Parathyroid adenoma (tissue), 2 donors: ENCODE measurements at regions not wholly inside any gene's neighbourhood (a gene's known extent, or its start where the extent isn't known, plus 50 kb on each side); places are given as distances from the start of the nearest gene placed in this dataset.

Experiments used
- H2AFZ ChIP-seq: fragments of 300-600 bp; sonication (generic); one replicate; pipeline ENCODE4 v1.7.0; 2017; ENCODE audit warnings: antibody characterized with exemption, mild to moderate bottlenecking
- H3K27ac ChIP-seq: fragments of 300-600 bp; sonication (generic); one replicate; pipeline ENCODE4 v1.7.0; 2017
- H3K27me3 ChIP-seq: fragments of 300-600 bp; sonication (generic); one replicate; pipeline ENCODE4 v1.7.0; 2017; ENCODE audit warnings: low read length; ENCODE audit not compliant: control insufficient read depth, insufficient read depth
- H3K36me3 ChIP-seq: fragments of 300-600 bp; sonication (generic); one replicate; pipeline ENCODE4 v1.7.0; 2017; ENCODE audit warnings: low read length; ENCODE audit not compliant: control insufficient read depth, insufficient read depth
- H3K4me1 ChIP-seq: fragments of 300-600 bp; sonication (generic); one replicate; pipeline ENCODE4 v1.7.0; 2017; ENCODE audit warnings: control low read depth
- H3K4me2 ChIP-seq: fragments of 300-600 bp; sonication (generic); one replicate; pipeline ENCODE4 v1.7.0; 2017; ENCODE audit warnings: low read length
- H3K4me3 ChIP-seq: fragments of 300-600 bp; sonication (generic); one replicate; pipeline ENCODE4 v1.7.0; 2017; ENCODE audit warnings: low read depth, low read length
- H3K79me2 ChIP-seq: fragments of 300-600 bp; sonication (generic); one replicate; pipeline ENCODE4 v1.7.0; 2017; ENCODE audit warnings: control low read depth
- H3K9ac ChIP-seq: fragments of 300-600 bp; sonication (generic); one replicate; pipeline ENCODE4 v1.7.0; 2017; ENCODE audit warnings: mild to moderate bottlenecking
- H3K9me3 ChIP-seq: fragments of 300-600 bp; sonication (generic); one replicate; pipeline ENCODE4 v1.7.0; 2017; ENCODE audit warnings: low read length; ENCODE audit not compliant: control insufficient read depth
- TF ChIP-seq, protein P1 (sequence below): fragments of 300-600 bp; sonication (generic); IDR thresholded peaks from one replicate; pipeline ENCODE4 v1.7.0; 2017; ENCODE audit warnings: antibody characterized with exemption, mild to moderate bottlenecking
- donor health status: primary hyperparathyroidism.

DNA sequence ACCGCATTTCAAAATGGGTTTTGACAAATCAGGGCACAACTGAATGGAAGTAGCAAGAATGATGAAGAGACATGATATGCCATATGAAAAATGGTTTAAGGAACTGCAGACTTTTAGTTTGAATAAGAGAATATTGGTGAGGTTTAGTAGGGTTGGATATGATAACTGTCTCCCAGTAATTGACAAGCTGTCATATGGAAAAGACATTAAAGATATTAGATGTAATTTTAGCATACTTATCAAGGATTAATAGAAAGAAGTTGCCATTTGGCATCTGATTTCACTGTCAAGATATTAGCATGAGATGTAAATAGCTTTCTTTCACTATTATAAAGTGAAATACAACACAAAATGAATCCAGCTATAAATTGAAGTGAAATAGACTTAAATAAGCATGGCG lies 169.0 kb upstream of the MPDZ start:
- H3K9ac ChIP-seq = no peak overlapping the region
- H3K4me2 ChIP-seq = no peak overlapping the region
- no peaks in the 10 kb centered on the region for H3K9me3 ChIP-seq
- no peaks in the 10 kb centered on the region for H3K79me2 ChIP-seq
- TF ChIP-seq, protein P1, sequence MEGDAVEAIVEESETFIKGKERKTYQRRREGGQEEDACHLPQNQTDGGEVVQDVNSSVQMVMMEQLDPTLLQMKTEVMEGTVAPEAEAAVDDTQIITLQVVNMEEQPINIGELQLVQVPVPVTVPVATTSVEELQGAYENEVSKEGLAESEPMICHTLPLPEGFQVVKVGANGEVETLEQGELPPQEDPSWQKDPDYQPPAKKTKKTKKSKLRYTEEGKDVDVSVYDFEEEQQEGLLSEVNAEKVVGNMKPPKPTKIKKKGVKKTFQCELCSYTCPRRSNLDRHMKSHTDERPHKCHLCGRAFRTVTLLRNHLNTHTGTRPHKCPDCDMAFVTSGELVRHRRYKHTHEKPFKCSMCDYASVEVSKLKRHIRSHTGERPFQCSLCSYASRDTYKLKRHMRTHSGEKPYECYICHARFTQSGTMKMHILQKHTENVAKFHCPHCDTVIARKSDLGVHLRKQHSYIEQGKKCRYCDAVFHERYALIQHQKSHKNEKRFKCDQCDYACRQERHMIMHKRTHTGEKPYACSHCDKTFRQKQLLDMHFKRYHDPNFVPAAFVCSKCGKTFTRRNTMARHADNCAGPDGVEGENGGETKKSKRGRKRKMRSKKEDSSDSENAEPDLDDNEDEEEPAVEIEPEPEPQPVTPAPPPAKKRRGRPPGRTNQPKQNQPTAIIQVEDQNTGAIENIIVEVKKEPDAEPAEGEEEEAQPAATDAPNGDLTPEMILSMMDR = no peak
- no peak overlapping the region for H3K4me3 ChIP-seq
- H3K36me3 ChIP-seq = no peaks in the 10 kb centered on the region
- no peaks in the 10 kb centered on the region for H3K4me1 ChIP-seq
- no peak overlapping the region for H2AFZ ChIP-seq
- H3K27ac ChIP-seq = no peak overlapping the region
- no peaks in the 10 kb centered on the region for H3K27me3 ChIP-seq

DNA sequence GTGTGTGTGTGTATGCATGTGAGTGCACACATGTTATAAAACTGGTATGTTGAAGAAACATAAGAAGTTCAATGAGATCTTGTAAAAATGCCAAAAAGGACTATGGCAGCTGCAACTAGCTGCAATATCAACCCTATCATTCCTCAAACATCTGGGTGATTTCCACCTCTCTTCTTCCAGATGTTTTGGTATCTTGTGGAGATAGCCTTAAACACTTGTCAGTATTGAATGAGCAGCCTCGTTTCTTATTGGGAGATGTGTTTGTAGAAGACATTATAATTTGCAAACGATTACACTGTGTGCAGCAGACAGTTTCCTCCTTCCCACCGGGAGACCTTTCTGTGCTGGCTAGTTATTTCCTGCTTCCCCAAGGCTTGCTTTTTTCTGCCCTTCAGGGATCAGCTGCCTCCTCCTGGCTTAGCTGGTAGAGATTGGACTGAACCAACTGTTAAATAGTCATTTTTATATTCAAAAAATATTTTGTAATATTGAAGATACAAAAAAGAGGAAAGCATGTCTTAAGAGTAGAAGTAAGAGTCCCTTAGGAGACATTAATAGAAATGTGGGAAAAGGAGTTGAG lies 168.4 kb upstream of the MPDZ start:
- no peak overlapping the region for H2AFZ ChIP-seq
- H3K4me1 ChIP-seq = no peaks in the 10 kb centered on the region
- H3K4me3 ChIP-seq = no peak overlapping the region
- H3K27me3 ChIP-seq = no peaks in the 10 kb centered on the region
- TF ChIP-seq, protein P1 = no peak
- H3K36me3 ChIP-seq = no peaks in the 10 kb centered on the region
- no peaks in the 10 kb centered on the region for H3K79me2 ChIP-seq
- no peak overlapping the region for H3K9ac ChIP-seq
- no peak overlapping the region for H3K4me2 ChIP-seq
- no peak overlapping the region for H3K27ac ChIP-seq
- no peaks in the 10 kb centered on the region for H3K9me3 ChIP-seq

DNA sequence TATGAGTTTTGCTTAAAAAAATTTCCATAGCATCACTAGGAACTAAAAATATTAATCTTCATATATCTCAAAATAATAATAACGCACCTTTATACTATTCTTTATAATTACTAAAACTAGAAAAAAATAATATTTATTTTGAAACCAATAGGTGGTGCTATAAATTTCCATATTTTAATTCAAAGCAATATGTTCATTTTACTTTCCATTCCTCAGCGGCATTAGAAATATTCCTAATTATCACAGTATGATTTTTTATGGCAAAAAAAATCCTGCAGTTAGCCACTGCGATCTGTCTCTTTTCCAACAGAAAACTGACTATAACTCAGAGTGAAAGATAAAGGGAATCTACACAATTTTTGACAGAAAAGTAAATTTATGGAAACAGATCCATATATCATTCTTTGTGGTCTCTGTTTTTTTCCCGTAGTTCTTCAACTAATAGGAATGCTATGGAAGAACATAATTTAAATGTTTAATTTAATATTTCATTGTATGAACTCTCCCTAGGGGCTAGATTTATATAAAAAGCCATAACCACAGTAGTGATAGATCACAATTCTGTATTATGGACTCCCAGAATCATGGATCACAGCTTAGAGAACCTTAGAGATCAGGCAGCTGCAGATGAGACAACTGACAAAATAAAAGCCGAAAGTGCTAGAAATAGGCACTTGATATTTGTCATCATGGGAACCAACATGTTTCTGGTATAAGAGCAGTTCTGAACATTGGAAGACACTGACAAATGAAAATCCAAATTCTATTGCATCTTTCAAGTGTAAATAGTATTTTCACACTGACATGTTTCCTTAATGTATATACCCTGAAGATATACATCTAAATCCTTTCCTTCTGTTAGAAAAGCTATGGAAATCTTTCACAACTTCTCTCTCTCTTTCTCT lies 167.7 kb upstream of the MPDZ start:
- Histone ChIP-seq H3K9ac (no peak overlapping the region), H2AFZ (no peak overlapping the region), H3K4me3 (no peak overlapping the region), H3K9me3 (no peaks in the 10 kb centered on the region), H3K27ac (no peak overlapping the region), H3K79me2 (no peaks in the 10 kb centered on the region), H3K4me1 (no peaks in the 10 kb centered on the region), H3K27me3 (no peaks in the 10 kb centered on the region), H3K36me3 (no peaks in the 10 kb centered on the region), H3K4me2 (no peak overlapping the region)
- TF ChIP-seq, protein P1 = no peak

DNA sequence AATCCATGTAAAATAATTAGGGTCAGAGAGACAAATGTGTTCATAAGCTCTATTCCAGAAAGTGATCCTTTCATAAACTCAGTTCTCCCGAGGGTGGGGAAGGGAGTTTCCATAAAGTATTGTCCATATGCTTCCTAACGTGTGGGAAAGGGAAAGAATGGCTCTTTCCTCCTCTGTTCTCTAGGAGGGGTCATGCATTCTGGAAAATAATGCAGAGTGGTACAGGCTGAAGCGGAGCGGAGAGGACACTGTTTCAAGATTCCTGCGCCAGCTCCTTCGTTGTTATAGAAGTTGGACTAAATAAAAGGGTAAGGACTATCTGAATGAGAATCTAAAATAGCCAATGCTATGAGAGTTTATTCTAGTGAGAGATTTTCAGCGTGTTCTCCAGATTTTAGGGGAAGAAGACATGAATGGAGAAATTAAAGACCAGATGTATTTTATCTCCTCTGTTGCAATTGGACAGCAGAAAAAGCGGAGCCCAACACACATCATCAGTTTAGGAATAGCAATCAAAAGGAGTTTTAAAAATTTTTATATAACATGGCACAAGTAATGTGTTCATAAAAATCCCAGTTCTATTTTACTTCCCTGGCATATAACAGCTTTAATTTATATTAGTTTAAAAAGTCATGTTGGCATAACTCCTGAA lies 166.9 kb upstream of the MPDZ start:
- no peaks in the 10 kb centered on the region for H3K27me3 ChIP-seq
- no peak overlapping the region for H3K4me2 ChIP-seq
- no peak overlapping the region for H2AFZ ChIP-seq
- H3K4me3 ChIP-seq = no peak overlapping the region
- TF ChIP-seq, protein P1 = no peak
- H3K9ac ChIP-seq = no peak overlapping the region
- H3K36me3 ChIP-seq = no peaks in the 10 kb centered on the region
- H3K79me2 ChIP-seq = no peaks in the 10 kb centered on the region
- H3K9me3 ChIP-seq = no peaks in the 10 kb centered on the region
- H3K4me1 ChIP-seq = no peaks in the 10 kb centered on the region
- no peak overlapping the region for H3K27ac ChIP-seq
